HG02885 (cell line): ENCODE measurements at regions not wholly inside any gene's neighbourhood (a gene's known extent, or its start where the extent isn't known, plus 50 kb on each side); places are given as distances from the start of the nearest gene placed in this dataset.
"Not testable (repeated sequence)": the region's sequence is repeated elsewhere in the genome, so short reads cannot be mapped to it uniquely, and the experiment has no call there.

ENCODE experiments used
- ATAC-seq: cut with Tn5 transposase; IDR thresholded peaks from one replicate; pipeline ENCODE4 v1.9.1; 2021; ENCODE audit warnings: mild to moderate bottlenecking; ENCODE audit not compliant: unreplicated experiment, poor library complexity

DNA sequence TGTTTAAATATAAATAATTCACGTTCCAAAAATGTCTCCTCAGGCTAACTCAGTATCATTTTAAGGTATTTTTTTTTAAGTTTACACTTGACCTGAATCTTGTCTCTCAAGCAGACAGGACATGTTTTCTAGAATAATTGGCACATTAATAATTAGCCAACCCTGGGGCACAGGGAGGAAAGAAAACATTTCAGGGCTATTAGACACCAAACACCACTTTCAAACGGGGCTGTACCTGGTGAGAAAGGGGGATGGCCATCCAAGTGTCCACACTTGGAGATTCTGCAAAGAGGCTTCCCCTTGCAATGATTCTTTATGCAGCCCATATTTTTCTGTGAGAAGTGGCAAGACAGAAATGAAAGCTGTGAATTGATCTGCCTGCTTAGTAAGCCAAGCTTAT is 560.8 kb downstream of the CD109 start:
- ATAC-seq: no peak

DNA sequence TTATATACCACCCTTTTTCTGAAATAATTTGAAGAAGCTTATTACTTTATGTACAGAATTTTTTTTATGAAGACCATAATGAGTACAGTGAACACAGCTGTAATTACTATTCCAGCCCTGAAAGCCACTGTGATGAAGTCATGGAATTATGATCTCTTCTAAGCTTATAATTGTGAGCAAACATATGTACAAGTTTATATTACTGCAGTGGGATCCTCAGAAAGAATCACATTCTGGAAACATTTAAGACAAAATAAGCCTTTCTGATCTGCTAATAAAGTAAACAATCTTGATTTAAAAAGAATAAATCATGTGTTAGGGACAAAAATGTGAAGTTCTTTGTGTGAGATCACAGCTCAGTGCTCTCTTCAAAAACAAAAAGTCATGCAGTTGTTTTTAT is 560.4 kb downstream of the CD109 start:
- ATAC-seq: no peak

GRCh38 chr6:74255007-74255406 is 559.0 kb downstream of the CD109 start:
- not testable (repeated sequence) for ATAC-seq

DNA sequence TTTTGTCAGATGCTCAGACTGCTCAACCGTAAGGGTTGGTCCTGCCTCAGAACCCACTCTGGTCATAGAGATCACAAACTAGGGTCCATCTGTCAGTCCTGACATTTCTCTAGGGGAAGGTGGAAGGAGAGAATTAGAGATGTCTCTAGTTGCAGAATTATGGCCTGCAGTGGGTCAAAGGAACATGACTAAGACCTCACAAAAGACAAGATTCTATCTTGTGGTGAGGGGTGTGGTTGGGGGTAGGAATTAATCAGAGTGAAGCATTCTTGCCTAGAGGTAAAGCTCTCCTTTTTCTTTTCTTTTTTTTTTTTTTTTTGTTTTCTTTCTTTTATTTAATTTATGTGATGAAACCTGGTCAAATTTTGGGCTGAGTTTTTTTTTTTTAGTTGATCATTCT is 558.1 kb downstream of the CD109 start:
- ATAC-seq: not testable (repeated sequence)

- no peak for ATAC-seq
Measured at GRCh38 chr6:74253261-74253660, 557.3 kb downstream of the CD109 start.

DNA sequence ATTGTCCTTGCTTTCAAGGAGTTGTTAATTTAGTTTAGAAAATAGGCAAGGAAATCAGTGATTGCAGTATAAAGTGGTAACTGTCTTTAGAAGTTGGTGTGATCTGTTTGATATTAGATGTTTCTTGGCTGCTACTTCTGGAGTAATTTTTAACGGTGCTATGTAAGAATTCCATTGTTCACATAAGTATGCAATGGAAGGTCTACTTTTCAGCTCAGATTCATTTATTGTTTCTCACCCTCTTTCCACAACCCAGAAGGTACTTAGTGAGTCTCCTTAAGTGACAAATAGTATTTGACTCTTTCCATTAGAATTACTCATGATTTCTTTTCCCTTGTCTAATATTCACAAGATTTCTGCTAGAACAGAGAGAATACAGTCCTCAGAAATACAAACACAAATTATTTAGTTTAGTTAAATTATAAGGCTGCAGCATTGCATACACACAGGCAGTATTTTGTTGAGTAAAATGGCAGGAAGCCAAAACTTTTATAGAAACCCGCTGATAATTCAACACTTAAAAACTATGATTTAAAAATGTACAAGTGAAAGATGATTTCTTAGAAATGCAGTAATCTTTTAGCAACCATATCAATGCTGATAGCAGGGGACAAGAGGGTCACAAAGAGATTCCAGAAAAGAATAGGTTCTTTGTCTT is 554.3 kb downstream of the CD109 start:
- no peak for ATAC-seq

DNA sequence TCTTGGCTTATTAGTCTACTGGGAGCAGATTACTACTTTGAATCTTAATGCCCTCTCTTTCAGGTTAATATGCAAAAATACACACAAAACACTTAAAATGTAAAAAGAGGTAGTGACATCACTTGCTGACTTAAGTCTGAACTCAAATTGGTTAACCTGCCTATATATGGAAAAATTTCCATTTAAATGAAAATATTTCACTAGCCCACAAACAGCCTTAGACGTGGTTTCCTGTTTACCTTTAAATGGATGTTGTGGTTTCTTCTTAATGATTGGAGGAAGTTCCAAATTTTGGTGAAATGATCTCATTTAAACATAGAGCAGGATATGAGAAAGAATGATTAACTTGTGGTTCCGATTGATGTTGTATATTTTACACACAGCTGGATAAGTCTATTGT is 553.7 kb downstream of the CD109 start:
- ATAC-seq: no peak

DNA sequence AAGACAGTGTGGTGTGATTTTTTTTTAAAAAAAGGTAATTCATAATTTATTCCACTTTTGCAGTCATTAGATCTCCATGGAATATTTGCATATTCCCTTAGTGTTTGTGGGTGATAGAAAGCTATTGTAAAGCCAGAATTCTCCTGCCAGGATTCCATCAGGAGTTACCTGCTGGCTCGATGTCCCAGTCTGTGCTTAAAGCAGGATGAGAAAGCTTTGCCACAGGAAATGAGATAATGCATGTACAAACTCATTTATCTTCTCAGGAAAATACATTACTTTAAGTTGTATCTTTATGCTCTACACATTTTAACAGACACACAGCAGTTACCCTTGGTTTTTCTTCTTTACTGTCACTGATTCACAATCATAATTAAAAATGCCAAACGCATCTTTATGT is 553.0 kb downstream of the CD109 start:
- no peak for ATAC-seq

- ATAC-seq: no peak
Measured at GRCh38 chr6:74222768-74223333, 526.8 kb downstream of the CD109 start.

DNA sequence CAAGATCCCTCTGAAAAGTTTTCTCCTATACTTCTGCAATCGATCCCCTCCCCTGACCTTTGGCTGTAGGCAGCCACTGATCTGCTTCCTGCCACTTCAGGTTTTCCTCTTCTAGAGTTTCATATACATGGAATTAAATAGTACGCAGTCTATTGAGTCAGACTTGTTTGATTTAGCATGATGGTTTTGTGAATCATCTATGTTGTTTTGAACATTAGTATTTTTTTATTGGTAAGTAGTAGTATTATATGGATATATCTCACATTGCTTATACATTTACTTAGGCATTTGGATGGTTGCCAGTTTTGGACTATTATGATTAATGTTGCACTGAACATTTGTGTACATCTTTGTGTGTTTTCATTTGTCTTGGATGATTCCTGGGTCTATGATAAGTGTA is 518.0 kb downstream of the CD109 start:
- ATAC-seq: no peak

- ATAC-seq: no peak
Measured at GRCh38 chr6:74208239-74208638, 512.2 kb downstream of the CD109 start.

DNA sequence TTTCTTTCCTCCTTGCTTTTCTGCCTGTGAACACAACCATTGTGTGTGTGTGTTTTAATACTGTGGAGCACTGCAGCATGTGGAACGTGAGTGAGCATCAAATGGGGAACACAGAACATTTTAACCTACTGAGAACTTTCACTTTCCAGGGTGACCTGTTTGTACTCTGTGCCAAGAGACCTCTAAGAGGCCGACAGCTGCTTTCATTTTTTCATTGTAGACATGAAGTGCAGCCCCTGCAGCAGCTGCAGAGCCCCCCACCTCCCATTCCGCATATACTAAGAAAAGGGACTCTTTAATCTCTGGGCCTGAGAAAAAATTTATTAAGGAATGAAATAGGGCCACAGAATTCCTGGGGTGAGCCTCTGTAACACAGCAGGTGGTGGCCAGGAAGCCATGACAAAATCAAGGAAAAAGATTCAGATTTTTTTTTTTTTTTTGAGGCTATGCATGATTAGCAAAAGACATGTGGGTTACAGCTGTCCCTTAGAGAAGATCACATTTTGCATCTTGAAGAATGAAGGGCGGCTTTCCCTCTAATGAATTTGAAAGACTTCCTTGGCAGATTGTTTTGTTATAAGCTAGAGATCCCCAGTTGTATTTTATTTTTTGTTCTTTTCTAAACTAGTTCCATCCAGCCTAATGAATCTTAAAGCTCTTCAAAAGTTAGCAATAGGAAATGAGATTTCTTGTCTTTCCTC is 503.4 kb downstream of the CD109 start:
- no peak for ATAC-seq

DNA sequence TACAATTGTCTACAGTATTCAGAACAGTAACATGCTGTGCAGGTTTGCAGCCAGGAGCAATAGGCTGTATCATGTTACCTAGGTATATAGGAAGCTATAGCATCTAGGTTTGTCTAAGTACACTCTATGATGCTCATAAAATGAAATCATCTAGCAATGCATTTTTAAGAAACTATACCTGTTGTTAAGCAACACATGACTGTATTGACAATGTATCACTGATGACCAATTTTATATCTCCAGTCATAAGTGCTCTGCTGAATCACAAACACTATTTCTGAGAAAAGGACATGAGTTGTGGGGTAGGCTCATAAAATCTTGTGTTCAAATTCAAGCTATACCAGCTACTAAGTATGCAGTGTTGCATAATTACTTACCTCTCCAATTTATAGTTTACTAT is 501.3 kb downstream of the CD109 start:
- no peak for ATAC-seq

DNA sequence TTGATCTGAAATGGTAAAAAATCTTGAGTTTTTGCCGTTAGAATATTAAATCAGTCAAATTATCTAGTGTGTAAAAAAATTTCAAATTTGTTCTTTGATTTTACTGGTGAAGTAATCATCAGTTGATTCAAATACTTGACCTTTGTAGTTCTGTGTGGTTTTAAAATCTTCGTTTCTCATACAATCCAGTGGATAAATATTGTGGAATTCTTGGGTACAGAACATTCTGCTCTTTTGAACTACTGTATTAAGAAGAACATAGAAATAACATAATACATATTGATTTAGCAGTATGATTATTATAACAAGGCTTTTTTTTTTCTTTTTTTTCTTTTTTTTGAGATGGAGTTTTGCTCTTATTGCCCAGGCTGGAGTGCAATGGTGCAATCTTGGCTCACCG is 491.8 kb downstream of the CD109 start:
- ATAC-seq: no peak

DNA sequence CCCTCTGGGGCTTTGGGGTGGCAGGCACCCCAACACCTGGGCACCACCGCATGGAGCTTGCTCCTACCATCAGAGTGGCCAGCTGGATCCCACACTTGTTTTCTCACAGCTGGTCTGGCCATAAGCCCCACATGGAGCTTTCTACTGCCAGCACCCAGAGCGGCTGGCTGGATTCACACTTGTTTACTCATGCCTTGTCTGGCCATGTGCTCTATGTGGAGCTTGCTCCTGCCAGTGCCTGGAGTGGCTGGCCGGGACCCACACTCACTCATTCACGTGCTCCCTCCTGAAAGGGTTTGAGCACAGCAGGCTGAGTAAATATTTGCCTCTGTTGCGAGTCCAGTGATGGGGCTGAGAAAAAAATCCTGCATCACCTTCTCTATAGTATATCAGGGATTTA is 487.0 kb downstream of the CD109 start:
- no peak for ATAC-seq

GRCh38 chr6:74181471-74181870 is 485.5 kb downstream of the CD109 start:
- ATAC-seq: no peak

GRCh38 chr6:74177506-74177905 is 481.5 kb downstream of the CD109 start:
- ATAC-seq: no peak

DNA sequence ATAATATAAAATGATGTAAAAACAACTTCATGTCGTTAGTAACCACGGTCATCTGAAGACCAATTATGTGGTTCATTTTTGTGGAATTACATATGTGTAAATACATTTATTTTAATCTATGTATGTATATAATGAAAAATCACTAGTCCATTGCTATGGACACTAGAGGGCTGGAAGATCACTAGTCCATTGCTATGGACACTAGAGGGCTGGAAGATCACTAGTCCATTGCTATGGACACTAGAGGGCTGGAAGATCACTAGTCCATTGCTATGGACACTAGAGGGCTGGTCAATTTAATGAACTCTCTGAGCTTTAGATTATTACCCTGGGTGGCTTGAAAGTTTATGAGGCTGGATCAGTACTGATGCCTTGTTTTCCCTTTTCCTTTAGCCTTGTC is 474.5 kb downstream of the CD109 start:
- not testable (repeated sequence) for ATAC-seq

DNA sequence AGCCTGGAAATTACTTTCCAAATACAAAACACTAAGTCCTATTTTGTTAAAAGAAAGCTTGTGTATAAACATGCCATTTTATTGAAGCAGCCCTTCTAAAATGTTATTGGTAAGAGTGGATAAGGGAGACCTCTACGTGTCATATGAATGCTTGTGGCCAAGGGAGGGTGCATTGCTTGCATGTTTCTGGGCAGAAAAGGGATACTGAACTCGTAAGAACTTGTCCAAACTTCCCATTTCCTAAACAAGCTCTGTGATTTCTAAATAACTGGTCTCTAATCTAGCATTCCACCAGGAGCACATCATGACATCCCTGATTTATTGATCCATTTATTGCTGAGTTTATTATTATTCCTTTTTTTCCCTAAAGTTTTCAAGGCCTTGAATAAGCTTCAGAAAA is 474.1 kb downstream of the CD109 start:
- ATAC-seq: no peak

DNA sequence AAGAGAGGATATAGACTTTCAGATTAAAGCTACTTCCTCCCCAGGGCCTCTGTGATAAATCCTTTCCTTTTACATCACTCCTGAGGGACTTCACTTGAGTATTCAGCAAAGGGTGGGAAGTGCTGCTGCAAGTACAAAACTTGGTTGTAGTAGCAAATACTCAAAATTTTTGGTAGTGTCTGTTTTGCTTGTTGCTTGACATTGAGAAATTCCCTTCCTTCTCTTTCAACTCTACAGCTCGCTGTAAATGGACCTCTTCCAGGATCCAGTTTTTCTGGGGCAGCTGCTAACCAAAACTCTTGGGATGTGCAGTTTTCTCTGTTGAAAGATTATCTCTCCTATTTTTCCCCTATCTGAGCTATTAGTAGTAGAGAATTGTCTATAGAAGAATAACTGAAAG is 472.0 kb downstream of the CD109 start:
- ATAC-seq: no peak

- ATAC-seq: no peak
Measured at GRCh38 chr6:74167511-74167910, 471.5 kb downstream of the CD109 start.

GRCh38 chr6:74166849-74167248 is 470.8 kb downstream of the CD109 start:
- no peak for ATAC-seq
